Stimulated activated naive B cell treated with anti-CD40 and anti-IgM and Interleukin-4, amounts not matched to agents 10 μg/mL and 1 μg/mL and 100 μg/mL, for 72 hours (primary cell): ENCODE measurements at regions not wholly inside any gene's neighbourhood (a gene's known extent, or its start where the extent isn't known, plus 50 kb on each side); places are given as distances from the start of the nearest gene placed in this dataset.

ENCODE experiments used
- ATAC-seq, 2 donors: fragments of 150-1000 bp; cut with Tn5 transposase; replicated peaks; 2 replicates each; pipeline ENCODE4 v1.10.0; 2021; ENCODE audit warnings: moderate library complexity in 1 of 2
- DNase-seq: peaks from one replicate; pipeline ENCODE4 v3.0.0; 2021
- H3K27ac Mint-ChIP-seq: one replicate; pipeline ENCODE4 v1.8.0; 2022; ENCODE audit warnings: mild to moderate bottlenecking, mixed read lengths
- H3K27me3 Mint-ChIP-seq, 2 donors: one replicate each; pipeline ENCODE4 v1.8.0; 2022; ENCODE audit warnings: mixed read lengths in 2 of 2
- H3K36me3 Mint-ChIP-seq, 2 donors: one replicate each; pipeline ENCODE4 v1.8.0; 2022; ENCODE audit warnings: mixed read lengths in 2 of 2, mild to moderate bottlenecking in 1 of 2
- H3K4me1 Mint-ChIP-seq, 2 donors: one replicate each; pipeline ENCODE4 v1.8.0; 2022; ENCODE audit warnings: mixed read lengths in 2 of 2, mild to moderate bottlenecking in 1 of 2
- H3K4me3 Mint-ChIP-seq, 2 donors: one replicate each; pipeline ENCODE4 v1.8.0; 2022; ENCODE audit warnings: mild to moderate bottlenecking in 2 of 2, mixed read lengths in 2 of 2, moderate library complexity in 1 of 2
- H3K9me3 Mint-ChIP-seq, 2 donors: one replicate each; pipeline ENCODE4 v1.8.0; 2022; ENCODE audit warnings: mixed read lengths in 2 of 2, mild to moderate bottlenecking in 1 of 2

GRCh38 chr9:134233022-134233421 is 68.7 kb upstream of the RNU6ATAC start:
- ATAC-seq (no peak), DNase-seq (no peak)
- Mint-ChIP-seq H3K36me3 (no peaks in the 10 kb centered on the region), H3K4me3 (no peak overlapping the region), H3K27me3 (peaks cover 21 to 51% of the 10 kb centered on the region in 2 donors), H3K4me1 (peaks cover 1 to 7% of the 10 kb centered on the region in 2 donors), H3K9me3 (no peaks in the 10 kb centered on the region), H3K27ac (no peak overlapping the region)

GRCh38 chr9:134234001-134234660 is 69.8 kb upstream of the RNU6ATAC start:
- peaks cover 25 to 57% of the 10 kb centered on the region in 2 donors for H3K27me3 Mint-ChIP-seq
- H3K27ac Mint-ChIP-seq, result no peak overlapping the region
- ATAC-seq (no peak), DNase-seq (no peak)
- H3K9me3 Mint-ChIP-seq, result no peaks in the 10 kb centered on the region
- peaks cover 1 to 7% of the 10 kb centered on the region in 2 donors for H3K4me1 Mint-ChIP-seq
- no peak overlapping the region for H3K4me3 Mint-ChIP-seq
- no peaks in the 10 kb centered on the region for H3K36me3 Mint-ChIP-seq

- DNase-seq (no peak), ATAC-seq (no peak)
- H3K27me3 Mint-ChIP-seq, result peaks cover 25 to 64% of the 10 kb centered on the region in 2 donors
- H3K27ac Mint-ChIP-seq, result peak overlapping the region; percentile 63
- H3K36me3 Mint-ChIP-seq, result no peaks in the 10 kb centered on the region
- H3K9me3 Mint-ChIP-seq, result no peaks in the 10 kb centered on the region
- H3K4me3 Mint-ChIP-seq, result no peak overlapping the region
- peaks cover 1 to 9% of the 10 kb centered on the region in 2 donors for H3K4me1 Mint-ChIP-seq
Measured at GRCh38 chr9:134234687-134235359, 70.5 kb upstream of the RNU6ATAC start.

- no peak for DNase-seq
- H3K36me3 Mint-ChIP-seq, result no peaks in the 10 kb centered on the region
- no peak overlapping the region for H3K4me3 Mint-ChIP-seq
- H3K9me3 Mint-ChIP-seq, result no peaks in the 10 kb centered on the region
- H3K4me1 Mint-ChIP-seq, result peaks cover 4 to 14% of the 10 kb centered on the region in 2 donors
- peak overlapping the region; percentile 63 for H3K27ac Mint-ChIP-seq
- ATAC-seq, result no peak
- H3K27me3 Mint-ChIP-seq, result peaks cover 26 to 65% of the 10 kb centered on the region in 2 donors
Measured at GRCh38 chr9:134235366-134235765, 71.0 kb upstream of the RNU6ATAC start.

- no peak overlapping the region for H3K4me3 Mint-ChIP-seq
- H3K36me3 Mint-ChIP-seq, result no peaks in the 10 kb centered on the region
- peaks cover 4 to 18% of the 10 kb centered on the region in 2 donors for H3K4me1 Mint-ChIP-seq
- H3K27me3 Mint-ChIP-seq, result peaks cover 25 to 68% of the 10 kb centered on the region in 2 donors
- DNase-seq, result no peak
- ATAC-seq, result no peak
- no peaks in the 10 kb centered on the region for H3K9me3 Mint-ChIP-seq
- H3K27ac Mint-ChIP-seq, result no peak overlapping the region
Measured at GRCh38 chr9:134236001-134236421, 71.6 kb upstream of the RNU6ATAC start.

GRCh38 chr9:134236935-134237629 is 72.7 kb upstream of the RNU6ATAC start:
- H3K27ac Mint-ChIP-seq, result no peak overlapping the region
- H3K4me3 Mint-ChIP-seq, result no peak overlapping the region
- H3K36me3 Mint-ChIP-seq, result no peaks in the 10 kb centered on the region
- ATAC-seq, result no peak
- H3K9me3 Mint-ChIP-seq, result no peaks in the 10 kb centered on the region
- no peak for DNase-seq
- peaks cover 25 to 67% of the 10 kb centered on the region in 2 donors for H3K27me3 Mint-ChIP-seq
- peaks cover 6 to 23% of the 10 kb centered on the region in 2 donors for H3K4me1 Mint-ChIP-seq

GRCh38 chr9:134237630-134238265 is 73.4 kb upstream of the RNU6ATAC start:
- Mint-ChIP-seq H3K27ac (no peak overlapping the region), H3K4me3 (no peak overlapping the region), H3K9me3 (no peaks in the 10 kb centered on the region), H3K27me3 (peaks cover 18 to 60% of the 10 kb centered on the region in 2 donors), H3K36me3 (no peaks in the 10 kb centered on the region), H3K4me1 (peaks cover 9 to 28% of the 10 kb centered on the region in 2 donors)
- no peak for DNase-seq
- ATAC-seq, result no peak

- H3K36me3 Mint-ChIP-seq, result no peaks in the 10 kb centered on the region
- DNase-seq (no peak), ATAC-seq (no peak)
- H3K27me3 Mint-ChIP-seq, result peaks cover 17 to 45% of the 10 kb centered on the region in 2 donors
- no peak overlapping the region for H3K27ac Mint-ChIP-seq
- no peak overlapping the region for H3K4me3 Mint-ChIP-seq
- H3K9me3 Mint-ChIP-seq, result no peaks in the 10 kb centered on the region
- peaks cover 16 to 29% of the 10 kb centered on the region in 2 donors for H3K4me1 Mint-ChIP-seq
Measured at GRCh38 chr9:134239130-134239903, 75.0 kb upstream of the RNU6ATAC start.

GRCh38 chr9:134239939-134240338 is 75.6 kb upstream of the RNU6ATAC start:
- DNase-seq (no peak), ATAC-seq (no peak)
- H3K36me3 Mint-ChIP-seq, result no peaks in the 10 kb centered on the region
- peaks cover 21 to 36% of the 10 kb centered on the region in 2 donors for H3K4me1 Mint-ChIP-seq
- no peak overlapping the region for H3K27ac Mint-ChIP-seq
- no peaks in the 10 kb centered on the region for H3K9me3 Mint-ChIP-seq
- H3K27me3 Mint-ChIP-seq, result peaks cover 14 to 39% of the 10 kb centered on the region in 2 donors
- no peak overlapping the region for H3K4me3 Mint-ChIP-seq

GRCh38 chr9:134240361-134240760 is 76.0 kb upstream of the RNU6ATAC start:
- peaks cover 0 to 1% of the 10 kb centered on the region in 2 donors for H3K9me3 Mint-ChIP-seq
- no peak overlapping the region for H3K27ac Mint-ChIP-seq
- no peak overlapping the region for H3K4me3 Mint-ChIP-seq
- H3K4me1 Mint-ChIP-seq, result peaks cover 24 to 40% of the 10 kb centered on the region in 2 donors
- no peaks in the 10 kb centered on the region for H3K36me3 Mint-ChIP-seq
- DNase-seq, result no peak
- peaks cover 14 to 35% of the 10 kb centered on the region in 2 donors for H3K27me3 Mint-ChIP-seq
- no peak for ATAC-seq

GRCh38 chr9:134242706-134243105 is 78.3 kb upstream of the RNU6ATAC start:
- Mint-ChIP-seq H3K27me3 (peaks cover 11 to 27% of the 10 kb centered on the region in 2 donors), H3K4me3 (no peak overlapping the region), H3K9me3 (peaks cover 0 to 3% of the 10 kb centered on the region in 2 donors), H3K36me3 (no peaks in the 10 kb centered on the region), H3K4me1 (peaks cover 29 to 51% of the 10 kb centered on the region in 2 donors), H3K27ac (no peak overlapping the region)
- DNase-seq, result no peak
- no peak for ATAC-seq

- peaks cover 7 to 18% of the 10 kb centered on the region in 2 donors for H3K27me3 Mint-ChIP-seq
- peaks cover 5 to 8% of the 10 kb centered on the region in 2 donors for H3K9me3 Mint-ChIP-seq
- H3K4me1 Mint-ChIP-seq, result peaks cover 34 to 58% of the 10 kb centered on the region in 2 donors
- peak overlapping the region; percentile 25 to 64 for H3K4me3 Mint-ChIP-seq
- H3K27ac Mint-ChIP-seq, result peak overlapping the region; percentile 52
- DNase-seq, result peak; percentile 70
- H3K36me3 Mint-ChIP-seq, result no peaks in the 10 kb centered on the region
- peak; percentile 98 to 99 for ATAC-seq
Measured at GRCh38 chr9:134243778-134244467, 79.6 kb upstream of the RNU6ATAC start.

GRCh38 chr9:134245179-134245578 is 80.8 kb upstream of the RNU6ATAC start:
- no peak for DNase-seq
- peaks cover 5 to 8% of the 10 kb centered on the region in 2 donors for H3K9me3 Mint-ChIP-seq
- H3K27ac Mint-ChIP-seq, result peak overlapping the region; percentile 57
- H3K36me3 Mint-ChIP-seq, result no peaks in the 10 kb centered on the region
- H3K4me1 Mint-ChIP-seq, result peaks cover 32 to 52% of the 10 kb centered on the region in 2 donors
- peaks cover 3 to 7% of the 10 kb centered on the region in 2 donors for H3K27me3 Mint-ChIP-seq
- no peak overlapping the region for H3K4me3 Mint-ChIP-seq
- ATAC-seq, result no peak
